ENCODE measurements at regions not wholly inside any gene's neighbourhood (a gene's known extent, or its start where the extent isn't known, plus 50 kb on each side); places are given as distances from the start of the nearest gene placed in this dataset.

DNA sequence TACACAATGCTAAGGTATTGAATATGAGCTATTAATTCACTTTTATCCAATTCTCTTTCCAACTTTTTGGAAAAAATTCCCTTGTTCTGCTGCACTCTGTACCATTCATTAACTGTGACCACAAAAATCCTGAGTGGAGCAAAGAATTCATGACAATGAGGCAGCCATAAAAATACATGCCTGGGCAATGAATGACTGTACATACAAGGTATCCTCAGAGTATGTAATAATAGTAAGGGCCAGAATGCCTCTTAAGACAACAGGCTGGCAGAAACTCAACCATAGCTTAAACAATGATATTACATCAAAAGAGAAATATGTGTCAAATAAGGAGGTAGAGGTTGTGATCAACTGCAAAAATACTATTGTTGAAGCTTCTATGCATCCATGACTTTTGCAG is 74.7 kb upstream of the CA10 start:
- H3K4me3 ChIP-seq (ENCODE audit: low read depth, low read length): no peak overlapping the region
- no peak for DNase-seq (ENCODE audit: low read depth)
- TF ChIP-seq, protein P1, sequence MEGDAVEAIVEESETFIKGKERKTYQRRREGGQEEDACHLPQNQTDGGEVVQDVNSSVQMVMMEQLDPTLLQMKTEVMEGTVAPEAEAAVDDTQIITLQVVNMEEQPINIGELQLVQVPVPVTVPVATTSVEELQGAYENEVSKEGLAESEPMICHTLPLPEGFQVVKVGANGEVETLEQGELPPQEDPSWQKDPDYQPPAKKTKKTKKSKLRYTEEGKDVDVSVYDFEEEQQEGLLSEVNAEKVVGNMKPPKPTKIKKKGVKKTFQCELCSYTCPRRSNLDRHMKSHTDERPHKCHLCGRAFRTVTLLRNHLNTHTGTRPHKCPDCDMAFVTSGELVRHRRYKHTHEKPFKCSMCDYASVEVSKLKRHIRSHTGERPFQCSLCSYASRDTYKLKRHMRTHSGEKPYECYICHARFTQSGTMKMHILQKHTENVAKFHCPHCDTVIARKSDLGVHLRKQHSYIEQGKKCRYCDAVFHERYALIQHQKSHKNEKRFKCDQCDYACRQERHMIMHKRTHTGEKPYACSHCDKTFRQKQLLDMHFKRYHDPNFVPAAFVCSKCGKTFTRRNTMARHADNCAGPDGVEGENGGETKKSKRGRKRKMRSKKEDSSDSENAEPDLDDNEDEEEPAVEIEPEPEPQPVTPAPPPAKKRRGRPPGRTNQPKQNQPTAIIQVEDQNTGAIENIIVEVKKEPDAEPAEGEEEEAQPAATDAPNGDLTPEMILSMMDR (conservative IDR thresholded peaks at IDR 0.05; ENCODE audit: low read depth, low read length): no peak

- no peak for DNase-seq (ENCODE audit: low read depth)
- no peak overlapping the region for H3K4me3 ChIP-seq (ENCODE audit: low read depth, low read length)
- TF ChIP-seq, protein P1 (conservative IDR thresholded peaks at IDR 0.05; ENCODE audit: low read depth, low read length): no peak
These were observed 70.3 kb upstream of the CA10 start for GRCh38 chr17:52228823-52229222.

DNA sequence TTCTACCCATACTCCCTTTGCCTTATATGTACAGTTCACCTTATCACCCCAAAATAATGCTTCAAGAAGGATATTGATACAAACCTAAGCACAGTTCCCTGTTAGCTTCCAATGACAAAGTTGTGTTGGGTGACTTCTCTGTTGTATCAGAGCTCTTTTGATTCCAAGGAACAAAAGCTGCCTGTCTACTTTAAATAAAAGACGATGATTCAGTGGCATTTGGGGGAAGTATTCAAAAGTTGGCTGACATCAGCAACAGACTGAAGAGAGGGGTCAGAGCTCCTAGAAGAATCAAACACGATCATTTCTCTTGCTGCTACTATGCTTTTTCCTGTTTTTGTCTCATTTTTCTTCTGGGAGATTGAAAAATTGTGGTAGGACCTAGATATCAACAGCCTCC is 69.4 kb upstream of the CA10 start:
- TF ChIP-seq, protein P1 (conservative IDR thresholded peaks at IDR 0.05; ENCODE audit: low read depth, low read length): no peak
- no peak for DNase-seq (ENCODE audit: low read depth)
- H3K4me3 ChIP-seq (ENCODE audit: low read depth, low read length): no peak overlapping the region

GRCh38 chr17:52213451-52213850 is 54.9 kb upstream of the CA10 start:
- no peak for DNase-seq (ENCODE audit: low read depth)
- TF ChIP-seq, protein P1 (conservative IDR thresholded peaks at IDR 0.05; ENCODE audit: low read depth, low read length): no peak
- no peak overlapping the region for H3K4me3 ChIP-seq (ENCODE audit: low read depth, low read length)

GRCh38 chr17:52212851-52213250 is 54.3 kb upstream of the CA10 start:
- H3K4me3 ChIP-seq (ENCODE audit: low read depth, low read length): no peak overlapping the region
- TF ChIP-seq, protein P1 (conservative IDR thresholded peaks at IDR 0.05; ENCODE audit: low read depth, low read length): no peak
- DNase-seq (ENCODE audit: low read depth): no peak

- no peak overlapping the region for H3K4me3 ChIP-seq (ENCODE audit: low read depth, low read length)
- DNase-seq (ENCODE audit: low read depth): no peak
- TF ChIP-seq, protein P1 (conservative IDR thresholded peaks at IDR 0.05; ENCODE audit: low read depth, low read length): no peak
These were observed 51.0 kb upstream of the CA10 start for GRCh38 chr17:52209507-52209906.

Data from epithelial cell of proximal tubule (primary cell).